ENCODE measurements at regions not wholly inside any gene's neighbourhood (a gene's known extent, or its start where the extent isn't known, plus 50 kb on each side); places are given as distances from the start of the nearest gene placed in this dataset.

DNA sequence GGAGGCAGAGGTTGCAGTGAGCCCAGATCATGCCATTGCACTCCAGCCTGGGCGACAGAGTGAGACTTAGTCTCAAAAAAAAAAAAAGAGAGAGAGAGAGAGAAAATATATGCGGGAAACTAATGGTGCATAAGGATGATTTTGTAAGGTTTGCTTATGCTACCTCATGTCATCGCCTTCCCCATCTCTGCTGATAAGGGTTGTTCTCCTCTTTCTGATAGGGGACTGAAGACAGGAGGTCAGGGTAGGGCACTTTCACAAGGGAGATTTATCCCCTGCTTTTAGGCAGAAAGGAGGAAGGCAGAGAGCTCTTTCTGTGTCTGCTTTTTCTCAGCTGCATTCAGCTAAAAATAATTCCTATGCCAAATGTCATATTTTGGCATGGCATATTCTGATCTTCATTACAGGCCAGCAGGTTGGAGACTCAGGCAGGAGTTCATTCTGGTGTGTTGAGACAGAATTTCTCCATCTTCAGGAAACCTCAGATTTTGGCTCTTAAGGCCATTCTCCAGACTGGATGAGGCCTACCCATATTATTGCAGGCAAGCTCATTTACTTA lies 220.2 kb downstream of the AUH start:
- DNase-seq = no peak

DNA sequence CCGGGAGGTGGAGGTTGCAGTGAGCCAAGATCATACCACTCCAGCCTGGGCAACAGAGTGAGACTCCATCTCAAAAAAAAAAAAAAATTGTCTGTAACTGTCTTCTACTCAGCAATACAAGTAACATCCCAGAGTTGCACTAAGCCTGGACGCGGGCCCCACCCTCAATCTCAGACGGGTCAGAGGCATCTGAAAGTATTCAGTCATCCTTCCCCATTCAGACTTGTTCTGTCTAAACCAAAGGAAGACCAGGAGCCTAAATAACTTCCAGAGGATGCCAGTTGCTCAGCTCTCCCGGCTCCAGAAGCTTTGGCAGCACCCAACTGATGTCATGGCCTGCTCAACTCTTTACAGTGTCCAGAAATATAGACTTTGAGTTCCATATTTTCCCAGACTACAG lies 218.6 kb downstream of the AUH start:
- no peak for DNase-seq

DNA sequence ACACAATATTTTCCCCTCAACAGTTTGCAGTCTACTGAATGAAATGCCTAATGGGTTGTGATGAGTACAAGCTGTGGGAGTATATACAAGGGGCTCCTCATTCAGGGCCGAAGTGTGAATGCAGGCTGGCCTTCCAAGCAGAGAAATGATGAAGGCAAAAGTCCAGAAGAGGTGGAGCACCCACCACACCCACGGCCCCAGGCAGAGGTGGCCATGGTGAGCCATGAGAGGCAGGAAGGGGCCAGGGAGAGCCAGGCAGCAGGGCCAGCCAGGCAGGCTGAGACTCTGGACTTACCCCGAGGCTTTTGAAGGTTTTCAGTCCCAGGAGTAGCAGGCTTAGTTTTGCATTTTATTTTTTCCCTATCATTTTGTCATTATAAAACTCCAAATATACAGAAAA lies 218.1 kb downstream of the AUH start:
- no peak for DNase-seq

DNA sequence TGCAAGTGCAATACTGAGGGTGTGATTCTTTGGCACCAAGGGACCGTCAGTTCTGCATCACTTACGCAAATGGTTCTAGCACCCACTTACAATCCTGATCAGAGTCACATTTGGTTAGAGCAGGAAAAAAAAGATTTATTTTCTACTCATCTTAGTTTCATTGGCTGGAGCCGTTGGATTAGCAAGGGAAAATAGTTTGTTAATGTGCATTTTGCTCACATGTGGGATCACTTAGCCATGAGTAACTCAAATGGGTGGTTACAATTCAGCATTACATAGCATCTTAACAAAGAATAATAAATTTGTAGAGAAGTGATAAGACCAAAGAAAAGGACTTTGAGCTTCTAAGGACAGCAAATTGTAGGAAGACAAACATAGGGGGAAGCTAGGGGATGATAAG lies 216.9 kb downstream of the AUH start:
- DNase-seq = no peak

DNA sequence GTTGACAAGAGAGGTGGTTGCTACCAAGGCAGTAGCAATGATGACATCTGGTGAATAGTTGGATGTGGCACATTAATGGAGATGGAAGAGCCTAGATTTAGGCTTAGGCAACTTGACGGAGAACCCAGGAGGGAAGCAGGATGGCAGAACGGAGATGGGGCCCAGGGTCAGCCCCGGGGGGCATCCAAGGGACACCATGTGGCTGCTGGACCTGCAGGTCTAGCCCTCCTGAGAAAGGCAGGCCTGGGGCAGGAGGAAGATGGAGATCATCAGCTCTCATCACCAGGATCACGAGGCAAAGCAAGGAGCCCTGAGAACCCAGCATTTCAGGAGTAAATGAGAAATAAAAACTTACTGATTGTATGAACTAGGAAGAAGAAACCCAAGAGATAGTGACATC lies 216.2 kb downstream of the AUH start:
- DNase-seq = no peak

DNA sequence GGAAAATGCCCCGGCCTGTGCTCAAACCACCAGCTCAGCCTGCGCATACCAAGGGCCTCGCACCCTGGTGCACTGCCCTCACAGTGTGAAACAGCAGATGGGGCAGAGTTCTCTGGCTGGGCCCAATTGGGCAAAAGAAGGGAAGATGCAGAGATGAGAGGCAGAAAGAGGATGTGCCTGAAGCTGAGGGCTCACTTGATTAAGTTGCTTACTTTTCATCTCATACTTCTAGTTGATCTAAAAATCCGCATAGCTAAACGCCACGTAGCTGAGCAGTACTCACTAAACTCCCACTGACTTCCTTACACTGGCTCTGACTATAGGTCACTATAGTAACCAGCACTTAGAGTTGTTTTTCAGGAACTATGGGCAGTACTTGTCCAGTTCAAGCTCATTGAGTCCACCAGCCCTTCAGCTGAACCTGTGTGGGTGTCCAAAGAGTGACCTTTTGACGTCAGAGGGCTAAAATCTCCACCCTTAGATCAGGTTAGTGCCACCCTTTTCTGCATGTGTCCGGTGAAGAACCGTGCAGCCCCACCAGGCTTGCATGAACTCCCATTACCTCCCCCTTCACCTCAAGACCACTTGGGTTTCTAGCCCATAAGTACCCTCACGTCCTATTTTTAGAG lies 215.2 kb downstream of the AUH start:
- no peak for DNase-seq

DNA sequence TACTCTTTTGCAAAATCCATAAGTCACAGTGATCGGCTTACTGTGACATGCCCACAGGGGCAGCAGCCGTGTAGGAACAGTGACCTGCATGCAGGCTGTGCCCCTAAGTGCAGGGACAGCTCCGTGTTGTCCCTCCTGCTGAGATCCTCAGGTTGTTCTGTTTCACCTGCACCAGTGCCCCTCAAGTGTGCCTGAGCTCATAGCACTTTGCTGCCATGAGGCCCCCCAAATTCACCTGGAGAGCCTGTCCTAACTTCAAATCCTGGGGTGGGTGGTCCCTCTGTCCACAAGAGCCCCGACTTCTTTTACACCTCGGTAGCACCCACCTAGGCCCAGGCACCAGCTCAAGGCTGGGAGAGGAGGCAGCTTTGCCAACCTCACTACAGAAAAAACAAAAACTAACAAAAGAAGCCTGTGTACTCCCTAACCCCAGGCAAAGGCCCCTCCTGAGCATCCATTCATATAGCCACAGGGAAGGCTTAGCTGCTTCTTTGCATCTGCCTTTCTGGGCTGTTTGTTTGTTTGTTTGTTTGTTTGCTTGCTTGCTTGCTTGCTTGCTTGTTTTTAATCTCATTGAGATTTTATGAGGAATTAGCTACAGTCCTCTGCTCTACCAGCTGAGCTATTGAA lies 214.5 kb downstream of the AUH start:
- DNase-seq = no peak

DNA sequence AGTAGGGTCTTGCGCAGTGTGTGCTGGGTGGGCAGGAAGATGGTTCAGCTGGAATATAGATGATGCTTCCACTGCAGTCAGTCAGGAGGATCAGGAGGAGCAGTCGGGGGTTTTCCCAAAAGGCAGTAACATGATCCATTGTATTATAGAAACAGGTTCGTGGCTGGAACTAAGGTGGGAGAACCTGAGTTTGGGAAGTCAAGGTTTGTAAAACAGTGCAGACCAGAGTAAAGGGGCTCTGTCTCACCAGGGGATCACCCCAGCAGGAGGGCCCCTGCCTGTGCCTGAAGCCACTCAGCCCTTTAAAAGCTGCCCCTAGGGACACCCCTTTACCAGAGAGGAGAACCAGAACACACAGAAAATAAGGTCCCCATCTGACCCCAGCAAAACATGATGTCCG lies 213.4 kb downstream of the AUH start:
- no peak for DNase-seq

DNA sequence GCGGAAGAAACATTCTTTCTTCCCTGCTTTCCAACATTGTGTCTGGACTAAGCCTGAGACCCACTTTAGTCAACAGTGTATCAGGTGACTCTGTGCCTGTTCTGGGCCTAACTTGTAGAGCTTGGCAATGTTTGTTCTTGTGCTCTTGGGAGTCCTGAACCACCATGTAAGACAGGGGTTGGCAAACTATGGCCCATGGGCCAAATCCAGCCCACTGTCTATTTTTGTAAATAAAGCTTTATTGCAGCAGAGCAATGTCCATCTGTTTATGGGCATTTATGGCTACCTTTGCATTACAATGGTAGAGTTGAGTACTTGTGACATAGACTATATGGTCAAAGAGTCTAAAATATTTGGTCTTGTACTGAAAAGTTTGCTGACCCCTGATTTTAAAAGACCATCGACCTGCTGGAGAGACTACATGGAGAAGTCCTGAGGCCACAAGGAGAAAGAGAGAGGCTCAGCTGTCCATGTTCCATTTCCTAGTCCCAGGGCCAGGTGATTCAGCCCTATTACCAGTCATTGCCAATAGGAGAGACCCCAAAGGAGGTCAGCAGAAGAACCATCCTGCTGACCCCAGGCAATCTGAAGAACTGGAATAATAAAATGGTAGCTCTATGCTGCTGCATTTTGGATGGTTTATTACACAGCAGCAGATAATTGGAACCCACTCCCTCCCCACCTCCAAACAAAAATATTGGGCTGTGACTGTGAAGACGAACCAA lies 211.3 kb downstream of the AUH start:
- no peak for DNase-seq

DNA sequence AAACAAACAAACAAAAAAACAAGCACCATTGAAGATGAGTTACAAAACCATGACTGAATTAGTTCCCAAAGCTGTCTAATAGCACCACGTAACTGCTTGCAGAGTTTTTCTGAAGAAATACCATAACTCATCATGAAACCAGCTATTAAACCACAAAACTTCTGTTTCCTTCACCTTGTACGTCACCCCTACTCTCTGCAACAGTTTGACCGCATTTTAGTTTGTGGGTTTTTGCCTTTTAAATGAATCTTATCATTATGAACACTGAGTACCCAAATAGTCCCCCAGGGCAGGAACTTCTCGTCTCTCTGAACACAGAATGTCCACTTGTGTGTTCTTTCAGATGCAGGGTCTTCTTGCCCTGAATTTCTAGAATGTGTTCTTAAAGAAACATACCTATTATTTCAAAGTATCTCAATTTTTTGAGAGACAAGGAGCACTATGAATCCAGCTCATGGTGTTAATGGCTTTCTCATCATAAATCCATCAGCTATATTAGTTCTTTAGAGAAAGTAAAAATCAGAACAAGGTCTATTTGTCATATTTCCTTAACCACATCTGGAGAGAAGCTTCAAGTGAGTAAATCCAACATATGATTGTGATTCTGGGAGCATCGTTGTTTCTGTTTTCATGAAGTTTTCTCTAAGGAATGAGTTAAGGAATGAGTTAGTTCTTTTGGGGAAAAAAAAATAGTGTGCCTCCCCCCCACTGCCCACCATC lies 210.6 kb downstream of the AUH start:
- DNase-seq = no peak

DNA sequence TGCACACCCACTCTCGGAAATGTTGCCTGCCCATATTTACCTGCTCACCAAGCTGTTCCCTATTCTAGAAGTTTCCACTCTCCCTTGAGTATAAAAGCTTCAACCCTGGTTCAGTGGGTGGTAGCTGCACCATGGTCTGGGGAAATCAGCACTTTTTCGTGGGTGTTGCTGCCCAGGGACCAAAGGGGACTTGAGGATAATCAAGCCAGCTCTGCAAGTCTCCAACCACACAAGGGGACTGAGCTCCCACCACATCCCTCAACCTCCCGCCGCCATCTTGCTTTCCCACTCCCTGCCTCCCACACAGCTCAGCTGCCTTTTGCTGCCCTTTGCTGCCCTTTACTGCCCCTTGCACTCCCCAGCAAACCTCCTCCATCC lies 210.0 kb downstream of the AUH start:
- no peak for DNase-seq

DNA sequence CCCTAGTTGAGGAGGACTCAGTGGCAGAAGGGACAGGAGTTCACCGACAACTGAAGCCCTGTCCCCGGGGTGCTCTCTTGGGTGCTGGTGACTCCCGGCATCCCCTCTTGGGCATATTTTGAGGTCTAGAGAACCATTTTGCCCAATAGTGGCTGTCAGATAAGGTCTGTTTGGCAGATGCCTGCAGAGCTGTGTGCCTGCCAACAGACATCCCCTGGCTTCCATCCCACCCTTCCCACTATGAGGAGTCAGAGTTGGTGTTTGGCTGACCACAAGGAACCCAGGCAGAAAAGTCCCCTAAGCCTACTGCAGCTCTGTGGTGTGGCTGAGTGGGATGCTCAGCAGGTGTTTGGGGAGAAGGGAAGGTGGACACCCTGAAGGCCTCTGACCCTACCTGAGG lies 207.0 kb downstream of the AUH start:
- DNase-seq = no peak

DNA sequence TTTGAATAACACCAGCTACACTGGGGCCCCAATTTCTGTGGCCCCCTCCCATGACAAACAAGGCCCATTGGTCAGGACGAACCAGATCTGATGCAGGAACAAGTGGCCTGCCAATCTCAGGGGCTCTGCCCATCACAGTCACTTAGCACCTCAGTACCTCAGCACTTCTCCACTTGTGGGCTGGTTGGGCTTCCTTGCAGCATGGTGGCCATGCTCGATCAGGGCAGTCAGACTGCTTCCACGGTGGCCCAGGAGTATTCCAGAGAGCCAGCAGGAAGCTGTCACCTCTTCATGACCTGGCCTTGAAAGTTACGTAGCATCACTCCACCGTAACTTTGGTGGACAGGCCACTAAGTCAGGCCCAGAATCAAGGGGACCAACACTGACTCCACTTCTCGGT lies 206.5 kb downstream of the AUH start:
- no peak for DNase-seq

DNA sequence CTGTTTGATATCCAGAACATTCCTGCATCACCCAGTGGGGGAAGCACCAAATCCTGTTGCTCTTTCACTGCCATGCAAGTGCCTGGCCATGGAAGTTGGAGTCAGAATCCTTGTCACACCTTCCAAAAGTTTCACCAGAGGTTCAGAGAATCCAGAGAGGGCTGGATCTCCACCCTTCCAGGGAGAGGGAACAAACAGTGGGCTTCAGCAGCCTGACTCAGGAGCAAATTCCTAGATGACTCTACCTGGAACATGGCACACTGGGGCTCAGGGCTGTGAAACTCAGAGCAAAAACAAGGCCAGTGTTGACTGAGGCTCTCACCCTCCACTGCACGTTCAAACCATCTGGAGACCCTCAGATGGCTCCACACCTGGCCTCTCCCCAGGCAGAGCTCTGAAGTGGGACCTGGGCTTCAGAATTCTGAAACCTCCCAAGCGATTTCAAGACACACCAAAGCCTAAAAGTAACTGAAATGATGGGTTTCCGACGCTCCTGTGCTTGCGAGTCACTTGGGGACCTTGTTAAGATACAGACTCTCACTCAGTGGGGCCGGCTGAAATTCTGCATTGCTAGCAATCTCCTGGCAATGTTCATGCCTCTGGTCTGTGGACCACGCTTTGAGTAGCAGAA lies 205.9 kb downstream of the AUH start:
- no peak for DNase-seq

DNA sequence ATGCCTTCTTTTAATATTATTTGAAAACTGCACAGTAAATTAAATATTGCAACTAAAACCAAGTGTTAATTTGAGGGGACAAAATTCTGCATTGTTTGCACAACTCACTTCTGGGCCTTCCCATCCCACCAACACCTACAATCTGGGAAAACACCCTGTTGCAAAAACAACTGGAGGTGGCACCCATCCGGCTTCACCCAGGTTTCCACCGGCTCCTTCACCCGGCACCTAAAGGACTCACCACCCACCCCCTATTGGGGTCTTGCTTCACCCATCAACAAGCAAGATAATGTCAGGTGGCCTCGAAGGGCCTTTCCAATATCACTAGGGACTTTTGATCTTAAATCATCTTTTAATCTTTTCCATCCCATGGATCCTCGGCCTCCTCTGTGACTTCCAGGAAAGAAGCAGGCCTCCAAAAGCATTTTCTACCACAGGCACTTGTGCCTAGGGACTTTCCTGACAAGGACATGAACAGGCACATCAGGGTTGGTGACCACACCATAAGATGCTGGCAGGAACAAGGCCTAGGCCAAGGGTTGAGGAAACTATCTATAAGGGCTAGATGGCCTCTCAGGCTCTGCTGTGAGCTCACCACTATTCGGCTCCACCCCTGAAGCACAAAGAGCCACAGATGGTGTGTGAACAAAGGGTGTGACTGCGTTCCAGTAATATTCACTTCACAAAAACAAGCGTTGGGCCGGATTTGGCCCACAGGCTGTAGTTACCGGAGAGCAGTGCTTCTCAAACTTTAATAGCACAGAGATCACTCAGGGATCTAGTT lies 205.1 kb downstream of the AUH start:
- DNase-seq = no peak

DNA sequence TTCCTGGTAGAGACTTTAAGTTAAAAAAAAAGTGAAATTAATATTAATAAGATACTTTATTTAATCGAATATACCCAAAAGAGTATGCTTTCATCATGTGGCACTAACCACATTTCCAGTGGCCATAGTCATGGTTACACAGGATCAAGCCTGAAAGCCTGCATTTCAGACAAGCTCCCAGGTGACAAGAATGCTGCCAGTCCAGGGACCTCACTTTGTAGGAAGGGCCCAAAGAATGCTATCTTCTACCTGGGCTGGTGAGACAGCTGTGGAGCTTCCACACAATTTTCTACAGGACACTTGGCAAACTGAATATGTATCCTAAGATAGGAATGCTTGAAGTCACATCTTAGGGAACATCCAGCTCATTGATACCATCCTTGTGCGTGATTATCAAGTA lies 203.8 kb downstream of the AUH start:
- no peak for DNase-seq

DNA sequence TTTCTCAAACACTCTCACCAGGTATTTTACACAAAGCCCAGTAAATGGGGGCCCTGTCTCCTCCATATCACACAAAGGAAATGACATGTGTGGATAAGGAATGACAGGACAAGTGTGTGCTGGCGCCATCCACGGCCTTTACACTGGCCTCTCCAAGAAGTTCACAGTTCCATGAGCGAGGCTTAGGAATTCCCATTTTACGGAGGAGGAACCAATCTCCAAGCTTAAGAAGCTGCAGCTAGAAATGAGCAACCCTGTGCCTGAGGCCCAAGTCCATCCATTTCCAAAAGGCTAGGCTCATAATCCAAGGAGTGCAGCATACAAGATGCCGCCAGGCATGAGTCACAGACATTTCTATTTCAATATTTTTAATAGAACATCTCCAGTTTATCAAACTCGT lies 203.4 kb downstream of the AUH start:
- no peak for DNase-seq

DNA sequence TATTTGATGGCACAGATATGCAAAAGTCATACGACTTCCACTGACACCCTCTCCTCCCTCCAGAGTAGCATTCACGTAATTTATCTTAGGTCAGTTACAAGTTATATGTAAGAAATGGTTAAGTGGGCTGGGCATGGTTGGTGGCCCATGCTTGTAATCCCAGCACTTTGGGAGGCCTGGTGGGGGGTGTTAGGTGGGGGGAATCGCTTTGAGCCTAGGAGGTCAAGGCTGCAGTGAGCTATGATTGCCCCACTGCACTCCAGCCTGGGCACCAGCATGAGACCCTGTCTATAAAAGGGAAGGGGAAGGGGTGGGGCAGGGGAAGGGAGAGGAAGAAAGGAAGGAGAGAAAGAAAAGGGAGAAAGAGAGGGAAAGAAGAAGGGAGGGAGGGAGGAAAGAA lies 202.8 kb downstream of the AUH start:
- no peak for DNase-seq

DNA sequence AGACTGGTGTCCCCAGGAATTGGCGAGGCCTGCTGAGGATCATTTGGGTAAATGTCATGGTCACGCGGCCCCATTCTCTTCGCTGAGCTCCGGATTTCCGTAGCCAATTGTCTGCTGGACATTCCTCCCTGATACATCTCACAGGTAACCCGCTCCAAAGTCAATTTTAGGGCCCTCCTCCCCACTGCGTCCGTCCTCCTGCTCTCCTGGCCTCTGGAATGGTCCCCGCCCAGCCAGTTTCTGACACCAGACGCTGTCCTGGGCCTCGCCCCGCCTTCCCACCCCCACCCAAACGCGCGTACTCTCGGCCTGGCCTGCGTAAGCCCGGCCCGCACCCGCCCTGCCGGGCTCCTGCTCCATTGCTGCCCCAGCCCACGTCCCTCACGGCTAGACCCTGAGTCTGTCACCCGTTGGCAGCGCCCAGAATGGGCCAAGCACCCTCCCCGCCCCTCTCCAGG lies 202.0 kb downstream of the AUH start:
- no peak for DNase-seq

DNA sequence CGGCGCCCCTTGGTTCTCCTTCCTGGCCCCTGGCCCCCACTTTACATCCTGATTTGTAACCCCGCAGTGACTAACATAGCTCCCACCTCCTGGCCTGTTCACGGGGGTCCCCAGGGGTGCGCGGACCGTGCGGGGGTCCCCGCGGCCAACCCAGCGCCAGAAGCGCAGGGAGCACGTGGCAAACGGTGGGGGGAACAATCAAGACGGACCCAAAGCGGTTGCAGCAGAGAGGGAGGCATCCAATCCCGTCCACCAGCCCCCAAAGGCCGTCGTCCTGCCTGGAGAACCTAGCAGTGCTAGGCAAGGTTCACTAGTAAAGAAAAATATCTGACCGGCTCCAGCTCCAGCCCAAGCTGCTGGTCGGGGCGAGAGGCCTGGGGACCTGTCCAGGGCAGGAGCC lies 201.5 kb downstream of the AUH start:
- DNase-seq = no peak

DNA sequence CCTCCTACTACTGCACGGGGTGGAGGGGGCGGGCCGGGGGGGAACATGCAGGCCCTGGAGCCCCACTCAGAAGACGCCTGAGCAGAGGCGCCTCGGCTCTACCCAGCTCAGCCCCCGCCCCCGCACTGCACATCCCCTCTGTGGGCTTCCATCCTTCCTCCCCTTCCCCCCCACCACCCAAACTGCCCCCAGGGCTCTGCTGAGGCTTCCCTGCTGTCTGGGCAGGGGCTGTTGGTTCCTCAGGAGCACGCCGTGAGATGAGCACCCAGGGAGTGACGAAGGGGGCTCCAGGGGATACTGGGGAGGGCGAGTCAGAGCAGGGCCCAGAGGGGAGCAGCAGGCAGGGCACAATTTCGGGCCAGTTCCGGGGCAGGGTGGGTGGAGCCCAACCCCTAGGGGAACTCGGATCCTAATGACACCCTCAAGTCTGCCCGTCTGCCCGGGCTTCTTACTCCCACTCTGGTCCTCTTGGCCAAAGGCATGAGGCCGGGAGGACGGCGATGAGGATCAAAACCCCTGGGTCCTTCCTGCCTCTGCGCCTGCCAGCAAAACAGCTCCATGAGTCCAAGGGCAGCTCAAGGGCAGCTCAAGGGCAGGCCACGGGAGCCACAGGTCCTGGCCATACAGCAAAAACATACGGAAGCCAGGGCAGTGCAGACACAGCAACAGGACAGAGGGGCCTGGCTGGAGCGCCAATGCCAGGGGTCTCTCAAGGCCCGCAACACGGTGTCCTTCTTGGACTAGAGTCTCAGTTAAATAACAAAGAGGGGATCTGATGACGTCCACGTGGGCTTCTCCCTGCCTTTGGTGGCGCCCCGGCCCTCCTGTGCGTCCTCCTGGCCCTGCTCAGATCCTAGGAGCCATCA lies 200.9 kb downstream of the AUH start:
- DNase-seq = no peak

Data from DMS53 (cell line).